Kidney capillary endothelial cell (primary cell): ENCODE measurements at regions not wholly inside any gene's neighbourhood (a gene's known extent, or its start where the extent isn't known, plus 50 kb on each side); places are given as distances from the start of the nearest gene placed in this dataset.
A peak's percentile ranks its signal among the peaks of the same experiment; 100 is the strongest.
"Not testable (repeated sequence)": the region's sequence is repeated elsewhere in the genome, so short reads cannot be mapped to it uniquely, and the experiment has no call there.

Experiments used
- DNase-seq: peaks from one replicate; pipeline ENCODE4 v3.0.0-alpha.2; 2018; ENCODE audit warnings: low spot score

DNA sequence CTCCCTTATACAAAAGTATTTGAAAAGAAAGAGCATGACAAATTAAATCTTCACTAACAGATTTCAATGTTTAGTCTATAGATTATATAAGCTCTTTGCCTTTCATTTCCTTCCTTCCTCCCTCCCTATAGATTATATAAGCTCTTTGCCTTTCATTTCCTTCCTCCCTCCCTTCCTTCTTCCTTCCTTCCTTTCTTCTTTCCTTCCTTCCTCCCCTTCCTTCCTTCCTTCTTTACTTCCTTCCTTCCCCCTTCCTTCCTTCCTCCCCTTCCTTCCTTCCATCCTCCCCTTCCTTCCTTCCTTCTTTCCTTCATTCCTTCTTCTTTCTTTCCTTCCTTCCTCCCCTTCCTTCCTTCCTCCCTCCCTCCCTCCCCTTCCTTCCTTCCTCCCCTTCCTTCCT, 209.8 kb upstream of the CBLB start:
- no peak for DNase-seq

DNA sequence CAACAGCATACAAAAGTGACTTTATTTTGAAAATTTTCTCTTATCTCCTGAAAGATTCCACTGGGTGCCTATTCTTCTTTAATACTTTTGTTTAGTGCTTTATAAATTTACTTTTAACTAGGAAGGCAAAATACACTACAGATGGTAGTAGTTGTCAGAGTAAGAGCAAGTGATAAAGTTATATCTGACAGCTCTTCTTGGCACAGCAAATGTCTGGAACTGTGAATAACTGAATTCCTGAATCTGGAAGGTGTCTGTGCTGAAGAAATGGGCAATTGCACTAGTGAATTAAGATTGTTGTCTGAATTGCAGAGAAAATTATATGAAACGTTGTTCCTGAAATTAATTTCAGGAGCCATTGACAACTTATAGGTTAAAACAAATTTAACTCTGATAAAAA, 213.8 kb upstream of the CBLB start:
- no peak for DNase-seq

DNA sequence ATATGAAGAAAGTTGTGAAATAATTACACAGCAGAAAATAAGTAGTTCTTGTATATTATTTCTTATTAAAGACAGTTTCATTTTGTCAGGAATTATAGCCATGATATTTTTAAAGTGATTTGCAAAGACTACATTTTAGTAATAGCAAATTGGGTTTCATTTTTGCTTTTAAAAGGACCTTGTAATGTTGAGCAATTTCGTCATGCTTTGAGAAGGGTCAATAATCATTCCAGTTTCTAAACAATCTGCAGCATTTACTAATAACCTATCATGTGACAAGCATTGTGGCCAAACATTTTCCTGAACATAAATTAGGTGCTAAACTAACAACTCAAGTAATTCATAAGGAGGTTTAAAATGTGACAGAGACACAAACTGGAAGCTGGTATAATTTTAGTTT, 214.4 kb upstream of the CBLB start:
- DNase-seq = no peak

DNA sequence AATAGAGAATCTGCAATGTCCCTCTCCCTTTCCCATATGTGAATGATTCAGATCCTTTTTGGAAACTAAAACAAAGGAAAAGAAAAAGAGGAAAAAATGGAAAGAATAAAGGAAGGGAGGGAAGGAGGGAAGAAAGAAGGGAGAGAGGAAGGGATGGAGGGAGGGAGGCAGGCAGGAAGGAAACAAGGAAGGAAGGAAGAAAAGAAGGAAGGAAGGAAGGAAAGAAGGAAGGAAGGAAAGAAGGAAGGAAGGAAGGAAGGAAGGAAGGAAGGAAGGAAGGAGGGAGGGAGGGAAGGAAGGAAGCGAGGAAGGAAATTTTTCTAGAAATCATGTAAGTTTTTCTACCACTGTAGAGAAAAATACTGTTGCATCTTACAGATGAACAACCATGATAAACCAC, 215.0 kb upstream of the CBLB start:
- no peak for DNase-seq

DNA sequence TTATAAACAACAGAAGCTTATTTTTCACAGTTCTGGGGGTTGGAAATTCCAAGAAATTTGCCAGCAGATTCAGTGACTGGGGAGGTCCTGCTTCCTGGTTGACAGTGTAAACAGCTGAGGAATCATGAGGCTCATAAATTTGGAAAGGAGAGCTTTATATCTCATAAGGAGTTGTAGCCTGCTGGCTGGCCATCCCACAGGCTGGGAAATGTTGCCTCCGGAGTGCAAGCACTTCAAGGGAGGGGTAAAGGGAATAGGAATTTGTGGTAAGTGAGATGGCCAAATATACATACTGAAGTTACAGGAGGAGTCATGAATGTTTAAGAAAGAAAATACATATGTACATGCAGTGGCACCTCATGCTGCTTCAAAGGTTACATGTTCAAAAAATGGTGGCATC, 217.2 kb upstream of the CBLB start:
- DNase-seq = no peak

DNA sequence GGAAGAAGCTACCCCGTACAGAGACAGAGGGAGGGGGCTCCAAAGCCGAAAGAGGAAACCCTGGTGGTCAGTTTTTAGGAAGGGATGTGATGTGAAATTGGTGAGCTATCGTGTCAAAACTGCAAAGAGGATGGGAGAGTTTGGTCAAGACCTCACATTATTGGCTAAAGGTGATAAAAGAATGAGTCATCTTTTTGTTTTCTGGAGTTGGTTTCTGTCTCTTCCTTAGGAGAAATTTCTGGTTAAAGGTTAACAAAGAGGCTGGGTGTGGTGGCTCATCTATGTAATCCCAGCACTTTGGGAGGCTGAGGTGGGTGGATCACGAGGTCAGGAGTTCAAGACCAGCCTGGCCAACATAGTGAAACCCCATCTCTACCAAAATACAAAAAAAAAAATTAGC, 217.8 kb upstream of the CBLB start:
- DNase-seq = no peak

DNA sequence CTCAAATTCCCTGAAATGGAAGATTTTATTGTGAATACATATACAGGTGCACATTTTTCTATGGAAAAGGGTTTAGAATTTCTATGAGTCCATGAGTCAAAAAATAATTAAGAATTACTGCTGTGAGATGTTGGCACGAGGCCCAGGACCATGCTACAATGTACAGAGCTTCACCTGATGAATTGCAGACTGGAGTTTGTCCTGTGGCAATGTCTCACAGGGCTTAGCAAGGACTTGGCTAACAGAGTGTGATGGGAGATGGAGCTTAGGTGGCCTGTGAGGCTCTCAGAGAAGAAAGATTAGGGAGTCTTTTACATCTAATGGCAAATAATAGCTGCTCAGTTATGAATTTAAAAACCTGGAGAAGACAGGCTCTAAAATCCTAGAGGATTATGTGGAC, 219.5 kb upstream of the CBLB start:
- no peak for DNase-seq

DNA sequence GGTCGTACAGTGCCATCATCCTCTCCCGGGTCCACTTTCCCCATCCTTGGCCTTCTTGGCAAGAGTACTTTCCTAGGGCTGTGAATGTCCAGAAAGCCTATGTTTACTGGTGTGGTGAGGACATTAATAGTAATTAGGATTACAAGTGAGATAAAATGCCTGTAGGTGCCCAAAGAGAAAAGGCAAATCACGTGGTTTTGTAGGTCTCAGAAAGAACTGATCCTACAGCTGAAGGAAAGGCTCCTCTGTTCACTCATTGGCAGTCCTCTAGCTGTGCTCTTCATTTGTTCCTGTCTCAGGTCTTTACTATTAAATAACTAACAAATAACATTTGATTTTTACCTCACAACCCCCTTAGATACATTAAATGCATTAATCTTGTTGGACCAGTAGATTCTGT, 220.1 kb upstream of the CBLB start:
- DNase-seq = no peak

DNA sequence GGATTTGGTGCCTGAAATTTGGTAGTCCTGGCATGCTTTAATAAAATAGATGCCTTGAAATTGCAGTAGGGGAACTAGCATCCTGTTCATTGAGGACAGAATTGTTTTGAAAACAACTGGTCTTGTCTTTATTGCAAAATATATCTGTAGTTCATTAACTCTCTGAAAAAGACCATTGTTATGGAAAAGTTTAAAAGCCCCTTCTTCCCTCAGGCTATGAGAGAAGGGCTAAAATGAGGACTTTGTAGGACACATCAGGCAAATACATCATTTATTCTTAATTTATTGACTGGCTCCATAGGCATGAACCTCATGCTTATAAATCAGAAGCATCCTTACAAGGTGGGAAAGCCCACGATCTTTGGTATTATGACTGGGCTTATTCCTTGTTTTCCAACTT, 221.0 kb upstream of the CBLB start:
- no peak for DNase-seq

DNA sequence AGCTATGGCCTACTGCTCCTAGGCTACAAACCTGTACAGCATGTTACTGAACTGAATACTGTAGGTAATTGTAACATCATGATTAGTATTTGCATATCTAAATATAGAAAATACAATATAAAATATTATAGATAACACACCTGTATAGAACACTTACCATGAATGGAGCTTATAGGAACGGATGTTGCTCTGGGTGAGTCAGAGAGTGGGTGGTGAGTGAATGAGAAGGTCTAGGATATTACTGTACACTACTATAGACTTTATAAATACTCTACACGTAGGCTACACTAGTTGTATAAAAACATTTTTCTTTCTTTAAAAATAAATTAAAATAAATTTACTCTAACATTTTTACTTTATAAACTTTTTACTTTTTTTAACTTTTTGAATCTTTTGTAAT, 224.0 kb upstream of the CBLB start:
- DNase-seq = no peak

DNA sequence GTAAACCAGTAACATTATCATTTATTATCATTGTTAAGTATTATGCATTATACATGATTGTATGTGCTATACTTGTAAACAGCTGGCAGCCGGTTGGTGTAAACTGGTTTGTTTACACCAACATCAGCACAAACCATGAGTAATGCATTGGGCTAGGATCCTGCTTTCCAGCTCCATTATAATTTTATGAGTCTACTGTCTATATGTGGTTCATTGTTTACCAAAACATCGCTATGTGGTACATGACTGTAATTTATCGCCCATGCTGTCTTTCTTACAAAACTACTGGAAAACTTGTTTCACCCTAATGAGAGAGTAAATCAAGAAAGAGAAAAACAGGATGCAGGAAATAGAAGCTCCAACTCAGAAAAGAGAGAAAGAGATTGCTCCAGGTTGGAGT, 224.8 kb upstream of the CBLB start:
- DNase-seq = no peak

DNA sequence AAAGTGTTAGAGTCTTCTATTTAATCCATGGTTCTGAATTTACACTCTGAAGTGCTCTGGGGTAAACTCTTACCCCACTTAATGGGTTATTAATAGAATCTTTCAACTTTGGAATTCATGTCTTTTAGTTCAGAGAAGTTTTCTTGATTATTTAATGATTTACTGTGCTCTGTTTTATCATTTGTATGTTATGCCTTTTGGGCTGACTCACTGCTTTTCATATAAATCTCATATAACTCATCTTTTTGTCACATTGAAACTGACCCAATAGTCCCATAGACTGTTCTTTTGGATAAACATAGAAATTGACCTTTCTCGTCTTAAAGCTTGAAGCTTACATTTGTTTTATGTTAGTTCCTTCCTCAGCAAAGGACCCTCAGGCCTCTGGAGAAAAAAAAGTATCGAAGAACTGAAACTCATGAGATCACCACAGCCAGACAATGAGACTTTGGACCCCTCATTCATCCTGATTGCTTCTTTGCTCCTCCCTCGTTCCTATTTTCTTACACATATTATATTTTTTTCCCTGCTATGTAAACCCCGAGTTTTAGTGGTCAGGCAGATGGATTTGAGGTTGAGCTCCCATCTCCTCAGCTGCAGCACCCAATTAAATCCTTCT, 229.1 kb upstream of the CBLB start:
- no peak for DNase-seq

DNA sequence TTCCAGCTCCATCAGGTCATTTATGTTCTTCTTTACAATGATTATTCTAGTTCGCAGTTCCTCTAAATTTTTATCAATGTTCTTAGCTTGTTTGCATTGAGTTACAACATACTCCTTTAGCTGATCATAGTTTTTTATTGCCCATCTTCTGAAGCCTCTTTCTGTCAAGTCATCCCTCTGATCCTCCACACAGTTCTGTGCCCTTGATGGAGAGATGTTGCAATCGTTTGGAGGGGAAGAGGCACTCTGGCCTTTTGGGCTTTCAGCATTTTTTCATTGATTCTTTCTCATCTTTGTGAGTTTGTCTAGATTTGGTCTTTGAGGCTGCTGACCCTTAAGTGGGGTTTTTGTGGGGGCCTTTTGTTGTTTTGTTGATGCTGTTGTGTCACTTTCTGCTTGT, 234.6 kb upstream of the CBLB start:
- DNase-seq = no peak

DNA sequence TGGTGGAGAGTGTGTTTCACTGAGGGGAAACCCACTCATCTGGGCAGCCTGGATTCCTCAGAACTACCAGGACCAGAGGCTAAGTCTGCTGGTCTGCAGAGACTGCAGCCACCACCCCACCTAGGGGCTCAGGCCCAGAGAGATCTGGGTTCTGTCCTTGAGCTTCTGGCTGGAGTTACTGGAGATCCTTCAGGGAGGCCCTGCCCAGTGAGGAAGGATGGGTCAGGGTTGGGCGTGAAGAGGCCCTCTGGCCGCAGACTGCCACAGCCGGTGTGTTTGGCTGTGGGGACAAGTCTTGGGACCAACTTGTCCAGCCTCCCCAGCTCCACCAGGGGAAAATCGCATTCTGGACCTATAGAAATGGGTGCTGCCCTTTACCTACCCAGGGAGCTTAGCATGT, 235.3 kb upstream of the CBLB start:
- no peak for DNase-seq

DNA sequence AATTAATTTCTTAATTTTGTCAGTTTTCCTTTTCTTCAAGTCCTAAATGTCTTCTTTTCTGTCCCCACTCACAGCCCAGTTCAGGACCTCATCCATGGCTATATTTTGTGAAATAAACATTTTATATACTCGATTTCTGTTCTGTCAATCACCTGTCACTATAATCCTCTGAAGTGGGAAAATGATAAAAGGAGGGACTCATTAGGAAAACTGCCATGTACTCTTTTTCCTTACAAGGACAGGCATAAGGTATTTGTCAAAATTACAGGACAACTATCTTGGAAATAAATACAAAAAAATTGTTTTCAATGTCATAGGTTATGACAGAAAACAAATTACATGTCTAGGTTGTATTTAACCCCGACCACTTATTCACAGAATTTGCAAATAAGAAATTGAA, 240.1 kb upstream of the CBLB start:
- DNase-seq = no peak

DNA sequence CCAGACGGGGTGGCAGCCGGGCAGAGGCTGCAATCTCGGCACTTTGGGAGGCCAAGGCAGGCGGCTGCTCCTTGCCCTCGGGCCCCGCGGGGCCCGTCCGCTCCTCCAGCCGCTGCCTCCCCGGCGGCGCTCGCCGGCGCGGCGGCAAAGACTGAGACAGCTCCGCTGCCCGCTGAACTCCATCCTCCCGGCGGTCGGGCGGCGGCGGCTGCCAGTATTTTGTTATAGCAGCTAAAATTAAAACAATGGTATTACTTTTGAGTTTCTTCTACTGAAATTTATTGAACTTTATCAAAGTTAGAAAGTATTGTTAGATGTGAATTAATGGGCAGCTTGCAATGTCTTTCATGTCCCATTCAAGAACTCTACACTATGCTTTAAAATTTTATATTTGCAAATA, 243.7 kb upstream of the CBLB start:
- DNase-seq = not testable (repeated sequence)

DNA sequence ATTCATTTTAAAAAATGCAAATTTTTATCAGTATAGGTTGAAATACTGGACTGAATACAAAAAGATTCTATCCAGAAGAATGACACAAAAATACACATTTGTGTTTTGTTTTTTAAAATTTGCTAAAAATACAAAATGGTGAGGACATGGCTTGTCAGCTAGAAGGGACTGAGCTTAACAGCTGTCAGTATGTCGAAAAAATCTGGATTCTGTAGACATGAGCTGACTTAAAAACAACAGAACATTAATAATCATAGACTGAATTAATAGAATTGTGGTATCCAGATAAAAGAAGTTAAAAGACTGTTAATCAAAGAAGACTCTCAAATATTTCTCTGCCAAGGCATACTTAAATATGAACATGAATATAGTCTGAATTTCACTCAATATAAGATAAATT, 244.9 kb upstream of the CBLB start:
- no peak for DNase-seq

DNA sequence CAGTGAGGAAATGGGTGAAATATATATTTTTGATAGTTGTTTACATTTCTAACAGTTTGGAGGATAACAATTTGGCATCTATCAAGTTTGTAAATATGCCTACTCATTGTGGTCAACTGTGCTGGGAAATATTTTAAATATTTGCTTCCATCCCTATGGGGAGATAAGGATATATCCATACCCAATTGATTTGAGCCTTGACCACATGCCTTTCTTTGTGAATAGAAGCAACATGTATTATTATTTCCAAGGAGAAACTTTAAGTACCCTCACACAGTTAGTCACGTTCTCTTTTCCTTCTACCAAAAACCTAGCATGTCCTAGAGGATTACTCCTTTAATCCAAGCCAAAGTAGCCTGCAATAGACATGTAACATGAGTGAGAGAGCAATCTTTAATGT, 245.4 kb upstream of the CBLB start:
- no peak for DNase-seq

DNA sequence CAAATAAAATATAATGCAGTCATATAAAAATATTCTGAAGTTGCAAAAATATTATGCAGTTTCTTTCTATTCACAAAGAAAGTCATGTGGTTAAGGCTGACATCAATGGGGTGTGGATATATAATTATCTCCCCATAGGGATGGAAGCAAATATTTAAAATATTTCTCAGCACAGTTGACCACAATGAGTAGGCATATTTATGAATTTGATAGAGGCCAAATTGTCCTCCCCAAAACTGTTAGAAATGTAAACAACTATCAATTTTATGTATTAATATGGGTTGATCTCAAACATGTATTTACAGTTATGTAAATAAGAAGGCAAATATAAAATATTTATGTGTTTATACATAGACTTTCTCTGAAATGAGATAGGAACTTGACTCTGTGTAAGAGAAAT, 246.0 kb upstream of the CBLB start:
- DNase-seq = no peak

DNA sequence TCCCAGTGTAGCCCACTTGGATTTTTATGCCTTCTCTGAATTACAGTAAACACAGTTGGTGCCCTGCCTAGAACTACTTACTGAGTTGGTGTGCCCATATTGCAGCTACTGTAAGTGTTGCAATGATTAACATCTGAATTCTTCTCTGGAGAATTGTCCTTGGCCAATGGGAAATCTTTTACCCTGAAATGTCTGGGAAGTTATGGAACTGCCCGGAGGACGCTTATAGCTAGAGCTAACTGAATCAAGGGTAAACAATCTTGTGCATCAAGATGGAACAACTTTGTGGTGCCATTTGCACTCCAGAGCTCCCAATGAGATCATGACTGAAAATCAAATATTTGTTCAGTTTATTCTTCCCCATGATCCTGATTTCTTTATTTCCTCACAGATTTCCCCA, 246.7 kb upstream of the CBLB start:
- no peak for DNase-seq

DNA sequence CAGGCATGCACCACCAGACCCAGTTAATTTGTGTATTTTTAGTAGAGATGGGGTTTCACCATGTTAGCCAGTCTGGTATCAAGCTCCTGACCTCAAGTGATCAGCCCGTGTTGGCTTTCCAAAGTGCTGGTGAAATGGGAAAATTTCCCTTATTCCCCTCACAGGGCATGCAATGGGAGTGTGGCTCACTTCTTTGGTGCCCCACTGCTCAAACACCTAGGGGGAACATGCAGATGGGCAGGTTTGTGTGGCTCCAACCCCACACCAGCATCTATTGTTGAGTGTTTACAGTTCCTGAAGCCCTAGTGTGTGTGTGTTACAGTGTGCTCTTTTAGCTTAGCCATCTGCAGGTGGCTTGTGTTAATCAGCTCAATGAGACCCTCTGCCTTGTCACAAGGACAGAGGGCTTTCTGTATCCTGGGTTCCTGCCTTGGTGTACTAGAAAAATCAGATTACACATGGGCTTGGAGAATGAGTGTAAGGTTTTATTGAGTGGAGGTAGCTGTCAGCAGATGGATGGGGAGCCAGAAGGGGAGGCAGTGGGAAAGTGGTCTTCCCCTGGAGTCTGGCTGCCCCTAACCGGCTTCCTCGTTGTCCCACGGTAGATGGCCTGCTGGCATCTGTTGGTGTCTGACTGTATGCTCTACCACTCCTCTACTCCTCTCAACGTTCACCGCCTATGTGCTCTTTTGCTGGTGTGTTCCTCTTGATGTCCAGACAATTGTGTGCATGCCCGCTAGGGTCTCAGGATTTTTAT, 248.1 kb upstream of the CBLB start:
- DNase-seq = no peak

DNA sequence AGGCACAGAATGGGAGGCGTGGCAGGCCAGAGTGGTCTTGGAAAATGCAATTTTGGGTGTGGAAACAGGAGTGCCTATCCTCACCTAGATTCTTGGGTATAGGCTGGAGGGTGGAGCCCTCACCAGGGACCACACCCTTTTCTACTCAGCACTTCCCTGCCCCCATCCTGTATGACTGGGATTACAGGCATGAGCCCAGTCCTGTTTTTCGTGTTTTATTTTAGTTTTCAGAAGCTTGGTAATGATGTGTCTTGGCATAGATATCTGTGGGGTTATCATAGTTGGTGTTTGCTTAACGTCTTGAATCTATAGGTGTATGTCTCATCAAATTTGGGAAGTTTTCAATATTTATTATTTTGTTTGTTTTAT, 248.7 kb upstream of the CBLB start:
- DNase-seq = no peak

DNA sequence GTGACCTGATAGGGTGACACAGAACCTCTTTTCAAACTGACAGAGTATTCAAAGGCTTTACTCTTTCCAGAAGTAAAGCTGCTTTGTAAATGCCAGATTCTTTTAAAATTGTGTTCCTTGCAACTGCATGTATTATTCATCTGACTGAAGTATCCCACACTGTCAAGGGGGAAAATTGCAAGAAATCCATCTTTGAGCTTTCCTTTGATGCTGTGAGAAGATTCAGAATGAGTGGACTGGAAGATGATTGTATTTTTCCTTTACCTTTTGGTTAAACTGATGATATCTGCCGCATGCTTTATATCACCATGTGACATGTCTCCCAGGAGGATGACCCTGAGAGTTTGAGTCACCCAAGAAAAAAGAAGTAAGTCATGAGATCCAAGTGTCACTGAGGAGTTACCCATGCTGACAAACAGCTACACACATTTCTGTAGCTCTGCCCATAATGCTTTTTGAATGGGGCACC, 250.8 kb upstream of the CBLB start:
- DNase-seq = no peak

DNA sequence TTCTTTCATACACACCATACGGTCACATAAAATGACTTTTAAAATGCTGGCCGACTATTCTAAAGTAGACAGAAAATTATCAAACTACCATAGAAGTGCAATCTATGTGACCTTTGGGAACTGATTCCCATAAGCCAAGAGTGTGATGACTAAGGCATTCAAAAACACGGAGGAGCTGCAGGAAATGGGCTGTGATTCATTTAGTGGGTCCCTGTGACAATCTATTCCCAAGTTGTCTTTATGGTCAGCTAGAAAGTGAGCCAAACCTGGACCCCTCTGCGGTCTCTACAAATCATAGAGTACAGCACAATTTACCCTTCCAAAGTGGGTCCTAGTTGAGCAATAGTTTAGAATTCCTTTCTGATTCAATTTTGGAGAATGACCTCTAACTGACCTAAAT, 251.5 kb upstream of the CBLB start:
- peak; percentile 44 for DNase-seq
